Tibial nerve (tissue), 4 donors: ENCODE measurements at regions not wholly inside any gene's neighbourhood (a gene's known extent, or its start where the extent isn't known, plus 50 kb on each side); places are given as distances from the start of the nearest gene placed in this dataset.

ENCODE experiments used
- CTCF ChIP-seq, 5 experiments: fragments of 200-600 bp in 3 of 5; fragments of 450-650 bp in 2 of 5; sonication (generic) in 3 of 5; IDR thresholded peaks; one replicate each; pipeline ENCODE4 v1.5.1; 2016 to 2019; ENCODE audit warnings: antibody characterized with exemption in 5 of 5, mild to moderate bottlenecking in 3 of 5, moderate library complexity in 2 of 5
- EP300 ChIP-seq, 2 donors: sonication (generic); formaldehyde crosslinking; IDR thresholded peaks; one replicate each; pipeline ENCODE4 v1.6.1; 2017; ENCODE audit warnings: antibody characterized with exemption in 2 of 2, mild to moderate bottlenecking in 1 of 2
- POLR2A ChIP-seq, 2 donors: fragments of 450-650 bp; IDR thresholded peaks; one replicate each; pipeline ENCODE4 v1.6.1; 2017; ENCODE audit warnings: antibody characterized with exemption in 2 of 2, mild to moderate bottlenecking in 2 of 2, moderate library complexity in 2 of 2

GRCh38 chr11:33630936-33631748, 69.5 kb downstream of the C11orf91 start:
- TF ChIP-seq CTCF (IDR thresholded peaks at IDR 0.05), result no peak
- no peak for TF ChIP-seq EP300 (IDR thresholded peaks at IDR 0.05)
- TF ChIP-seq POLR2A (IDR thresholded peaks at IDR 0.05), result no peak
